Tibial nerve (tissue), 4 donors: ENCODE measurements at regions not wholly inside any gene's neighbourhood (a gene's known extent, or its start where the extent isn't known, plus 50 kb on each side); places are given as distances from the start of the nearest gene placed in this dataset.
"Not testable (repeated sequence)": the region's sequence is repeated elsewhere in the genome, so short reads cannot be mapped to it uniquely, and the experiment has no call there.

Source experiments
- DNase-seq, 2 donors: peaks; one replicate each; pipeline ENCODE4 v3.0.0-alpha.2; 2019; ENCODE audit warnings: low spot score in 2 of 2
- H3K27ac ChIP-seq, 4 donors: fragments of 200-600 bp; sonication (generic) in 3 of 4; one replicate each; pipeline ENCODE4 v1.5.1; 2017 to 2019; ENCODE audit warnings: mild to moderate bottlenecking in 1 of 4
- H3K27me3 ChIP-seq, 2 donors: fragments of 200-600 bp; sonication (generic) in 1 of 2; one replicate each; pipeline versions ENCODE4 v1.5.1 to v1.6.0; 2017 to 2019
- H3K36me3 ChIP-seq, 3 donors: fragments of 200-600 bp; sonication (generic); one replicate each; pipeline ENCODE4 v1.5.1; 2018 to 2019
- H3K4me1 ChIP-seq, 4 donors: fragments of 200-600 bp; sonication (generic) in 3 of 4; one replicate each; pipeline ENCODE4 v1.5.1; 2017 to 2019
- H3K4me3 ChIP-seq, 4 donors: fragments of 200-600 bp; sonication (generic) in 3 of 4; one replicate each; pipeline ENCODE4 v1.5.1; 2017 to 2019; ENCODE audit warnings: mild to moderate bottlenecking in 1 of 4, moderate library complexity in 1 of 4
- H3K9me3 ChIP-seq, 4 donors: fragments of 200-600 bp; sonication (generic) in 3 of 4; one replicate each; pipeline ENCODE4 v1.5.1; 2017 to 2019
- CTCF ChIP-seq, 5 experiments: fragments of 200-600 bp in 3 of 5; fragments of 450-650 bp in 2 of 5; sonication (generic) in 3 of 5; IDR thresholded peaks; one replicate each; pipeline ENCODE4 v1.5.1; 2016 to 2019; ENCODE audit warnings: antibody characterized with exemption in 5 of 5, mild to moderate bottlenecking in 3 of 5, moderate library complexity in 2 of 5
- EP300 ChIP-seq, 2 donors: sonication (generic); formaldehyde crosslinking; IDR thresholded peaks; one replicate each; pipeline ENCODE4 v1.6.1; 2017; ENCODE audit warnings: antibody characterized with exemption in 2 of 2, mild to moderate bottlenecking in 1 of 2
- POLR2A ChIP-seq, 2 donors: fragments of 450-650 bp; IDR thresholded peaks; one replicate each; pipeline ENCODE4 v1.6.1; 2017; ENCODE audit warnings: antibody characterized with exemption in 2 of 2, mild to moderate bottlenecking in 2 of 2, moderate library complexity in 2 of 2
- WGBS, 2 donors: methylation state at CpG; one replicate each; pipeline ENCODE4 v1.1.5; 2018; 5-methylcytosine and 5-hydroxymethylcytosine counted together

GRCh38 chr12:89824822-89825221, 116.2 kb upstream of the ATP2B1 start:
- no peak overlapping the region for H3K27ac ChIP-seq
- H3K27me3 ChIP-seq = no peaks in the 10 kb centered on the region
- H3K36me3 ChIP-seq = no peaks in the 10 kb centered on the region
- WGBS, 2 donors = 77 to 87% methylated on average over 2 of the region's 2 CpGs
- no peaks in the 10 kb centered on the region for H3K4me1 ChIP-seq
- no peak for DNase-seq
- TF ChIP-seq POLR2A (IDR thresholded peaks at IDR 0.05) (no peak), CTCF (IDR thresholded peaks at IDR 0.05) (no peak), EP300 (IDR thresholded peaks at IDR 0.05) (no peak)
- H3K9me3 ChIP-seq = no peaks in the 10 kb centered on the region
- no peak overlapping the region for H3K4me3 ChIP-seq

- WGBS, 2 donors = 93 to 98% methylated on average over 6 of the region's 6 CpGs
- H3K4me1 ChIP-seq, H3K9me3 ChIP-seq, H3K36me3 ChIP-seq, H3K27me3 ChIP-seq, H3K27ac ChIP-seq, H3K4me3 ChIP-seq, DNase-seq: not testable (repeated sequence)
Observed at GRCh38 chr12:89822992-89823391, 114.4 kb upstream of the ATP2B1 start.

GRCh38 chr12:89821896-89822295, 113.3 kb upstream of the ATP2B1 start:
- Histone ChIP-seq H3K27me3 (no peaks in the 10 kb centered on the region), H3K4me1 (no peaks in the 10 kb centered on the region), H3K27ac (no peak overlapping the region), H3K36me3 (no peaks in the 10 kb centered on the region), H3K9me3 (no peaks in the 10 kb centered on the region), H3K4me3 (no peak overlapping the region)
- DNase-seq = no peak
- TF ChIP-seq CTCF (IDR thresholded peaks at IDR 0.05) = no peak
- no peak for TF ChIP-seq EP300 (IDR thresholded peaks at IDR 0.05)
- no peak for TF ChIP-seq POLR2A (IDR thresholded peaks at IDR 0.05)

GRCh38 chr12:89817501-89818226, 109.0 kb upstream of the ATP2B1 start:
- Histone ChIP-seq H3K27me3 (no peaks in the 10 kb centered on the region), H3K27ac (no peak overlapping the region), H3K4me3 (no peak overlapping the region), H3K36me3 (no peaks in the 10 kb centered on the region), H3K9me3 (no peaks in the 10 kb centered on the region), H3K4me1 (no peaks in the 10 kb centered on the region)
- DNase-seq = no peak
- TF ChIP-seq EP300 (IDR thresholded peaks at IDR 0.05) = no peak
- TF ChIP-seq CTCF (IDR thresholded peaks at IDR 0.05) = no peak
- no peak for TF ChIP-seq POLR2A (IDR thresholded peaks at IDR 0.05)
- 65 to 67% methylated on average over 2 of the region's 2 CpGs for WGBS, 2 donors

- Histone ChIP-seq H3K27ac (no peak overlapping the region), H3K9me3 (no peaks in the 10 kb centered on the region), H3K4me3 (no peak overlapping the region), H3K36me3 (no peaks in the 10 kb centered on the region), H3K4me1 (no peaks in the 10 kb centered on the region), H3K27me3 (no peaks in the 10 kb centered on the region)
- TF ChIP-seq POLR2A (IDR thresholded peaks at IDR 0.05) (no peak), EP300 (IDR thresholded peaks at IDR 0.05) (no peak), CTCF (IDR thresholded peaks at IDR 0.05) (no peak)
- 92 to 97% methylated on average over 3 of the region's 3 CpGs for WGBS, 2 donors
- no peak for DNase-seq
Observed at GRCh38 chr12:89815225-89815624, 106.6 kb upstream of the ATP2B1 start.

GRCh38 chr12:89803412-89803811, 94.8 kb upstream of the ATP2B1 start:
- H3K27ac ChIP-seq = no peak overlapping the region
- TF ChIP-seq CTCF (IDR thresholded peaks at IDR 0.05) (no peak), POLR2A (IDR thresholded peaks at IDR 0.05) (no peak), EP300 (IDR thresholded peaks at IDR 0.05) (no peak)
- no peak overlapping the region for H3K4me3 ChIP-seq
- no peaks in the 10 kb centered on the region for H3K36me3 ChIP-seq
- H3K4me1 ChIP-seq = no peaks in the 10 kb centered on the region
- H3K27me3 ChIP-seq = no peaks in the 10 kb centered on the region
- no peak for DNase-seq
- no peaks in the 10 kb centered on the region for H3K9me3 ChIP-seq
